Fibroblast of lung (primary cell): ENCODE measurements at regions not wholly inside any gene's neighbourhood (a gene's known extent, or its start where the extent isn't known, plus 50 kb on each side); places are given as distances from the start of the nearest gene placed in this dataset.

Experiments used
- CTCF ChIP-seq, 2 donors: IDR thresholded peaks in 1 of 2; conservative IDR thresholded peaks in 1 of 2; 1 replicate in 1 of 2; 2 replicates in 1 of 2; pipeline ENCODE4 v1.5.1; 2011 to 2012; ENCODE audit warnings: low read length in 2 of 2, control low read depth in 1 of 2, inconsistent platforms in 1 of 2, low read depth in 1 of 2, mild to moderate bottlenecking in 1 of 2
- EZH2 ChIP-seq: IDR thresholded peaks from 2 replicates; pipeline ENCODE4 v1.5.1; 2012; ENCODE audit warnings: low read length, control low read depth, mild to moderate bottlenecking; ENCODE audit errors: missing control alignments

GRCh38 chr4:24315056-24315455, 269.3 kb downstream of the DHX15 start:
- no peak for TF ChIP-seq CTCF (conservative IDR thresholded peaks at IDR 0.05 in 1 of 2, IDR thresholded peaks at IDR 0.05 in 1 of 2; ENCODE audit: low read depth in 1 of 2, low read length in 2 of 2)
- no peak for TF ChIP-seq EZH2
